GM12878 (cell line): ENCODE measurements at regions not wholly inside any gene's neighbourhood (a gene's known extent, or its start where the extent isn't known, plus 50 kb on each side); places are given as distances from the start of the nearest gene placed in this dataset.

Experiments used
- ATAC-seq: fragments of 200-7000 bp; cut with Tn5 transposase; 3 replicates; pipeline ENCODE4 v1.9.1; 2020; ENCODE audit warnings: mild to moderate bottlenecking, moderate library complexity
- BruUV-seq: library from RNA; stranded (reverse); fragments of 400-500 nt; replicated peaks from 2 replicates; lab custom pipeline; 2021; lab: Mats Ljungman, UMichigan
- CTCF ChIA-PET: fragments of 300-600 bp; sonication (Branson Sonifier 250); formaldehyde crosslinking; extraction: SDS; loops from one replicate; lab custom pipeline; 2021; ENCODE audit warnings: inconsistent platforms; lab: Yijun Ruan, JAX
- POLR2A ChIA-PET: fragments of 350-600 bp; formaldehyde crosslinking; extraction: SDS; loops from one replicate; lab custom pipeline; 2021; ENCODE audit warnings: inconsistent platforms; lab: Charles Lee
- RAD21 ChIA-PET: fragments of 300-600 bp; sonication (Branson Sonifier 250); formaldehyde crosslinking; loops from one replicate; lab custom pipeline; 2023; ENCODE audit warnings: antibody characterized with exemption; ENCODE audit not compliant: unreplicated experiment; lab: Charles Lee
- SMC1A ChIA-PET: fragments of 300-600 bp; sonication (Branson Sonifier 250); formaldehyde crosslinking; loops from one replicate; lab custom pipeline; 2023; ENCODE audit not compliant: unreplicated experiment, uncharacterized antibody; lab: Charles Lee
- DNase-seq: peaks from one replicate; pipeline ENCODE4 v3.0.0-alpha.2; 2011; ENCODE audit warnings: low read depth, low spot score
- FAIRE-seq: peaks from 3 replicates; lab custom pipeline; 2011; peaks lifted over from hg19 to GRCh38; lab: Jason Lieb, UNC
- H2AFZ ChIP-seq: 2 replicates; pipeline ENCODE4 v1.6.0; 2011; ENCODE audit warnings: low read depth, low read length, control low read depth; ENCODE audit not compliant: control insufficient read depth
- H3K27ac ChIP-seq: 2 replicates; pipeline ENCODE4 v1.5.1; 2011; ENCODE audit warnings: control low read depth; ENCODE audit not compliant: control insufficient read depth, insufficient read depth
- H3K27me3 ChIP-seq, 2 experiments: replicated peaks in 1 of 2; 2 replicates each; pipeline versions ENCODE4 v1.6.0 to v1.6.1; 2011; ENCODE audit warnings: low read length in 1 of 2; ENCODE audit not compliant: control insufficient read depth in 2 of 2, insufficient read depth in 2 of 2
- H3K36me3 ChIP-seq, 2 experiments: 2 replicates each; pipeline ENCODE4 v1.5.1; 2011; ENCODE audit warnings: low read length in 1 of 2; ENCODE audit not compliant: control insufficient read depth in 2 of 2, insufficient read depth in 2 of 2
- H3K4me1 ChIP-seq: 2 replicates; pipeline ENCODE4 v1.6.1; 2011; ENCODE audit warnings: mild to moderate bottlenecking, low read length, moderate library complexity, mixed read lengths; ENCODE audit not compliant: control insufficient read depth, insufficient read depth
- H3K4me2 ChIP-seq: 2 replicates; pipeline ENCODE4 v1.6.0; 2011; ENCODE audit warnings: control low read depth; ENCODE audit not compliant: control insufficient read depth, insufficient read depth
- H3K4me3 ChIP-seq: fragments of 200-600 bp; sonication (generic); 2 replicates; pipeline ENCODE4 v1.5.1; 2016
- H3K79me2 ChIP-seq: 2 replicates; pipeline ENCODE4 v1.6.0; 2011; ENCODE audit warnings: low read length; ENCODE audit not compliant: control insufficient read depth, insufficient read depth
- H3K9ac ChIP-seq: 2 replicates; pipeline ENCODE4 v1.8.0; 2011; ENCODE audit warnings: low read length, control low read depth, mixed read lengths; ENCODE audit not compliant: control insufficient read depth, insufficient read depth
- H3K9me3 ChIP-seq: replicated peaks from 3 replicates; pipeline ENCODE4 v1.5.1; 2011; ENCODE audit warnings: mild to moderate bottlenecking, low read length; ENCODE audit not compliant: control insufficient read depth, insufficient read depth
- H4K20me1 ChIP-seq: 2 replicates; pipeline ENCODE4 v1.6.0; 2011; ENCODE audit not compliant: control insufficient read depth, insufficient read depth
- GABPA ChIP-seq: IDR thresholded peaks from 2 replicates; pipeline ENCODE4 v1.6.1; 2014; ENCODE audit warnings: antibody characterized with exemption, low read depth, mild to moderate bottlenecking, inconsistent platforms
- HCFC1 ChIP-seq: fragments of 150-350 bp; IDR thresholded peaks from 2 replicates; pipeline ENCODE4 v1.6.1; 2014; ENCODE audit warnings: low read length
- IRF4 ChIP-seq: IDR thresholded peaks from 2 replicates; pipeline ENCODE4 v1.6.1; 2011; ENCODE audit warnings: low read depth, low read length
- MTA2 ChIP-seq: fragments of 450-650 bp; IDR thresholded peaks from 2 replicates; pipeline ENCODE4 v1.6.1; 2016; ENCODE audit warnings: low read depth, mild to moderate bottlenecking, moderate library complexity
- MTA3 ChIP-seq: IDR thresholded peaks from 2 replicates; pipeline ENCODE4 v1.6.1; 2012; ENCODE audit warnings: low read length, inconsistent platforms, borderline replicate concordance
- NR2C1 ChIP-seq: fragments of 450-650 bp; IDR thresholded peaks from 2 replicates; pipeline ENCODE4 v1.6.1; 2017; ENCODE audit warnings: antibody characterized with exemption, mild to moderate bottlenecking, moderate library complexity
- RUNX3 ChIP-seq: IDR thresholded peaks from 2 replicates; pipeline ENCODE4 v1.6.1; 2012; ENCODE audit warnings: low read length, inconsistent platforms
- SIX5 ChIP-seq: IDR thresholded peaks from 2 replicates; pipeline ENCODE4 v1.6.1; 2011; ENCODE audit warnings: mild to moderate bottlenecking, low read depth, low read length, moderate library complexity; ENCODE audit not compliant: severe bottlenecking
- SMAD5 ChIP-seq: IDR thresholded peaks from 2 replicates; pipeline ENCODE4 v1.6.1; 2016; ENCODE audit warnings: antibody characterized with exemption, low read depth
- SP1 ChIP-seq: IDR thresholded peaks from one replicate; pipeline ENCODE4 v1.6.1; 2011; ENCODE audit warnings: low read depth, low read length
- ZNF384 ChIP-seq: IDR thresholded peaks from 2 replicates; pipeline ENCODE4 v1.6.1; 2012; ENCODE audit warnings: low read depth, mild to moderate bottlenecking, low read length, improper control_type of control experiment, borderline replicate concordance
- WGBS: methylation state at CpG from one replicate; pipeline ENCODE4 v1.1.6; 2016; ENCODE audit warnings: low lambda C conversion rate; ENCODE audit not compliant: insufficient replicate concordance, insufficient coverage; ENCODE audit errors: missing lambda C conversion rate; 5-methylcytosine and 5-hydroxymethylcytosine counted together
- in situ Hi-C: fragments of 300-500 bp; cut with MboI; formaldehyde crosslinking; loops from 9 replicates; pipeline ENCODE4 v1.14.3; 2018; ENCODE audit warnings: mixed read lengths
- intact Hi-C: fragments of 100-400 bp; cut with micrococcal nuclease; formaldehyde crosslinking; loops from one replicate; pipeline ENCODE4 v1.14.2; 2022; ENCODE audit not compliant: unreplicated experiment
- TF ChIP-seq, protein P1 (sequence below): fragments of 150-350 bp; IDR thresholded peaks from 2 replicates; pipeline ENCODE4 v1.6.1; 2014; ENCODE audit warnings: mild to moderate bottlenecking, low read depth, low read length
- TF ChIP-seq, protein P2 (sequence below): fragments of 450-650 bp; IDR thresholded peaks from 2 replicates; pipeline ENCODE4 v1.6.1; 2014; ENCODE audit warnings: mild to moderate bottlenecking
- TF ChIP-seq, protein P3 (sequence below): fragments of 450-650 bp; IDR thresholded peaks from 2 replicates; pipeline ENCODE4 v1.6.1; 2017; ENCODE audit warnings: mild to moderate bottlenecking, moderate library complexity
- TF ChIP-seq, protein P4 (sequence below): IDR thresholded peaks from 2 replicates; pipeline ENCODE4 v1.6.1; 2012; ENCODE audit warnings: low read depth, low read length, improper control_type of control experiment

DNA sequence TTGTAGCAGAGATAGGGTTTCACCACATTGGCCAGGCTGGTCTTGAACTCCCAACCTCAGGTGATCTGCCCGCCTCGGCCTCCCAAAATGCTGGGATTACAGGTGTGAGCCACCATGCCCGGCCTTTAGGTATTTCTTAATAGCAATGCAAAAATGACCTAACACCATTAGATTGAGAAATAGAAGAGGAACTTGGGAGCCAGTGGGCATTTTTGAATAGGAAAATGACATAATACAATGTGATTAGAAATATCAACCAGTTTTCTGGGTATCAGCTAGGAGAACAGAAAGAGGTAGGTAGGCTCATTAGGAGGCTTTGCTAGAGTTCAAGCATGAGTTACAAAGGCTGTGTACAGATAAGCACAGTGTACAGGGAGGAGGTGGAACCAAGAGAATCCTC lies 101.8 kb upstream of the TBC1D5 start:
- in situ Hi-C loops (loop anchor here (25.0 kb wide), 1 partner anchor 1232 kb away; the partner anchor contains the start of gene DAZL), intact Hi-C loops (loop anchor here (5.0 kb wide), 2 partner anchors 157 to 292 kb away; no protein-coding TSS in a partner anchor)
- no TSS peak for BruUV-seq

More for the DNA sequence above, 101.8 kb upstream of the TBC1D5 start:
- no peak for ATAC-seq
- no peaks in the 10 kb centered on the region for H3K27me3 ChIP-seq
- no peaks in the 10 kb centered on the region for H3K4me1 ChIP-seq
- no peak overlapping the region for H3K9ac ChIP-seq
- 37% methylated on average over 3 of the region's 3 CpGs for WGBS
- H3K36me3 ChIP-seq: no peaks in the 10 kb centered on the region
- POLR2A ChIA-PET: no interaction called here
- H2AFZ ChIP-seq: no peak overlapping the region
- SMC1A ChIA-PET: interaction anchor here (1.3 to 4.9 kb wide), 3 partner anchors 96 to 417 kb away, joined by 3 to 61 read pairs (median 20); no protein-coding TSS in a partner anchor
- CTCF ChIA-PET: interaction anchor here (4.6 to 5.7 kb wide), 2 partner anchors 199 to 414 kb away, joined by 67 to 120 read pairs; no protein-coding TSS in a partner anchor
- H4K20me1 ChIP-seq: no peaks in the 10 kb centered on the region
- H3K27ac ChIP-seq: no peak overlapping the region
- DNase-seq: no peak
- H3K4me2 ChIP-seq: no peak overlapping the region
- RAD21 ChIA-PET: interaction anchor here (1.1 to 5.0 kb wide), 3 partner anchors 102 to 444 kb away, joined by 3 to 61 read pairs (median 3); partner anchors contain the start of gene TBC1D5
- no peak for TF ChIP-seq MTA2
- no peak for TF ChIP-seq IRF4
- TF ChIP-seq, protein P1, sequence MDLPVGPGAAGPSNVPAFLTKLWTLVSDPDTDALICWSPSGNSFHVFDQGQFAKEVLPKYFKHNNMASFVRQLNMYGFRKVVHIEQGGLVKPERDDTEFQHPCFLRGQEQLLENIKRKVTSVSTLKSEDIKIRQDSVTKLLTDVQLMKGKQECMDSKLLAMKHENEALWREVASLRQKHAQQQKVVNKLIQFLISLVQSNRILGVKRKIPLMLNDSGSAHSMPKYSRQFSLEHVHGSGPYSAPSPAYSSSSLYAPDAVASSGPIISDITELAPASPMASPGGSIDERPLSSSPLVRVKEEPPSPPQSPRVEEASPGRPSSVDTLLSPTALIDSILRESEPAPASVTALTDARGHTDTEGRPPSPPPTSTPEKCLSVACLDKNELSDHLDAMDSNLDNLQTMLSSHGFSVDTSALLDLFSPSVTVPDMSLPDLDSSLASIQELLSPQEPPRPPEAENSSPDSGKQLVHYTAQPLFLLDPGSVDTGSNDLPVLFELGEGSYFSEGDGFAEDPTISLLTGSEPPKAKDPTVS: no peak
- TF ChIP-seq SIX5: no peak
- TF ChIP-seq MTA3: no peak
- no peak for TF ChIP-seq GABPA
- TF ChIP-seq RUNX3: no peak
- no peak for TF ChIP-seq ZNF384
- TF ChIP-seq SP1: no peak
- TF ChIP-seq, protein P2, sequence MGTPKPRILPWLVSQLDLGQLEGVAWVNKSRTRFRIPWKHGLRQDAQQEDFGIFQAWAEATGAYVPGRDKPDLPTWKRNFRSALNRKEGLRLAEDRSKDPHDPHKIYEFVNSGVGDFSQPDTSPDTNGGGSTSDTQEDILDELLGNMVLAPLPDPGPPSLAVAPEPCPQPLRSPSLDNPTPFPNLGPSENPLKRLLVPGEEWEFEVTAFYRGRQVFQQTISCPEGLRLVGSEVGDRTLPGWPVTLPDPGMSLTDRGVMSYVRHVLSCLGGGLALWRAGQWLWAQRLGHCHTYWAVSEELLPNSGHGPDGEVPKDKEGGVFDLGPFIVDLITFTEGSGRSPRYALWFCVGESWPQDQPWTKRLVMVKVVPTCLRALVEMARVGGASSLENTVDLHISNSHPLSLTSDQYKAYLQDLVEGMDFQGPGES: no peak
- TF ChIP-seq, protein P3, sequence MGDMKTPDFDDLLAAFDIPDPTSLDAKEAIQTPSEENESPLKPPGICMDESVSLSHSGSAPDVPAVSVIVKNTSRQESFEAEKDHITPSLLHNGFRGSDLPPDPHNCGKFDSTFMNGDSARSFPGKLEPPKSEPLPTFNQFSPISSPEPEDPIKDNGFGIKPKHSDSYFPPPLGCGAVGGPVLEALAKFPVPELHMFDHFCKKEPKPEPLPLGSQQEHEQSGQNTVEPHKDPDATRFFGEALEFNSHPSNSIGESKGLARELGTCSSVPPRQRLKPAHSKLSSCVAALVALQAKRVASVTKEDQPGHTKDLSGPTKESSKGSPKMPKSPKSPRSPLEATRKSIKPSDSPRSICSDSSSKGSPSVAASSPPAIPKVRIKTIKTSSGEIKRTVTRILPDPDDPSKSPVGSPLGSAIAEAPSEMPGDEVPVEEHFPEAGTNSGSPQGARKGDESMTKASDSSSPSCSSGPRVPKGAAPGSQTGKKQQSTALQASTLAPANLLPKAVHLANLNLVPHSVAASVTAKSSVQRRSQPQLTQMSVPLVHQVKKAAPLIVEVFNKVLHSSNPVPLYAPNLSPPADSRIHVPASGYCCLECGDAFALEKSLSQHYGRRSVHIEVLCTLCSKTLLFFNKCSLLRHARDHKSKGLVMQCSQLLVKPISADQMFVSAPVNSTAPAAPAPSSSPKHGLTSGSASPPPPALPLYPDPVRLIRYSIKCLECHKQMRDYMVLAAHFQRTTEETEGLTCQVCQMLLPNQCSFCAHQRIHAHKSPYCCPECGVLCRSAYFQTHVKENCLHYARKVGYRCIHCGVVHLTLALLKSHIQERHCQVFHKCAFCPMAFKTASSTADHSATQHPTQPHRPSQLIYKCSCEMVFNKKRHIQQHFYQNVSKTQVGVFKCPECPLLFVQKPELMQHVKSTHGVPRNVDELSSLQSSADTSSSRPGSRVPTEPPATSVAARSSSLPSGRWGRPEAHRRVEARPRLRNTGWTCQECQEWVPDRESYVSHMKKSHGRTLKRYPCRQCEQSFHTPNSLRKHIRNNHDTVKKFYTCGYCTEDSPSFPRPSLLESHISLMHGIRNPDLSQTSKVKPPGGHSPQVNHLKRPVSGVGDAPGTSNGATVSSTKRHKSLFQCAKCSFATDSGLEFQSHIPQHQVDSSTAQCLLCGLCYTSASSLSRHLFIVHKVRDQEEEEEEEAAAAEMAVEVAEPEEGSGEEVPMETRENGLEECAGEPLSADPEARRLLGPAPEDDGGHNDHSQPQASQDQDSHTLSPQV: no peak
- no peak for TF ChIP-seq NR2C1
- TF ChIP-seq HCFC1: no peak
- TF ChIP-seq SMAD5: no peak
- TF ChIP-seq, protein P4, sequence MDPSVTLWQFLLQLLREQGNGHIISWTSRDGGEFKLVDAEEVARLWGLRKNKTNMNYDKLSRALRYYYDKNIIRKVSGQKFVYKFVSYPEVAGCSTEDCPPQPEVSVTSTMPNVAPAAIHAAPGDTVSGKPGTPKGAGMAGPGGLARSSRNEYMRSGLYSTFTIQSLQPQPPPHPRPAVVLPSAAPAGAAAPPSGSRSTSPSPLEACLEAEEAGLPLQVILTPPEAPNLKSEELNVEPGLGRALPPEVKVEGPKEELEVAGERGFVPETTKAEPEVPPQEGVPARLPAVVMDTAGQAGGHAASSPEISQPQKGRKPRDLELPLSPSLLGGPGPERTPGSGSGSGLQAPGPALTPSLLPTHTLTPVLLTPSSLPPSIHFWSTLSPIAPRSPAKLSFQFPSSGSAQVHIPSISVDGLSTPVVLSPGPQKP: no peak
- TF ChIP-seq, all 136 proteins: peak for 0
- FAIRE-seq: no peak
- H3K9me3 ChIP-seq: no peaks in the 10 kb centered on the region
- no peaks in the 10 kb centered on the region for H3K79me2 ChIP-seq
- H3K4me3 ChIP-seq: no peak overlapping the region
